NCI-H82 (cell line): ENCODE measurements at regions not wholly inside any gene's neighbourhood (a gene's known extent, or its start where the extent isn't known, plus 50 kb on each side); places are given as distances from the start of the nearest gene placed in this dataset.
A peak's percentile ranks its signal among the peaks of the same experiment; 100 is the strongest.

Source experiments
- DNase-seq: peaks from one replicate; lab custom pipeline; 2025; lab: John Stamatoyannopoulos, UW

DNA sequence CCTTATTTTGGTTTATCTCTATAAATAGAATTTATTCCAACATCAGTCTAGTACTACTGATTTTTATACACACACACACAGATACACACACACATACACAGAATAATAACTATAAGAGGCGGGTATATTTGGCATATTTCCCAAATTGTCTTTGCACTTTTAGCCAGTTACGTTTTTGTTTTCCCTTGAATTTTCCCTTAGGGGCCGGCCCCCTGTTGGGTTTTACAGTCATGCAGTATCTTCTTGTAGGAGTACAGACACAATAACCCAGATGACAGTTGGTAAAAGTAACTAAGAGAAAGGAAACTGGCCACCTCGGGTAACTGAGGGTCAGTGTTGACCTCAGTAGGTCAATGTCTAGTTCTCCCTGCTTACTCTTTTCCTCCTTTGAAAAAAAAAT is 50.9 kb downstream of the DISP1 start:
- DNase-seq = no peak

DNA sequence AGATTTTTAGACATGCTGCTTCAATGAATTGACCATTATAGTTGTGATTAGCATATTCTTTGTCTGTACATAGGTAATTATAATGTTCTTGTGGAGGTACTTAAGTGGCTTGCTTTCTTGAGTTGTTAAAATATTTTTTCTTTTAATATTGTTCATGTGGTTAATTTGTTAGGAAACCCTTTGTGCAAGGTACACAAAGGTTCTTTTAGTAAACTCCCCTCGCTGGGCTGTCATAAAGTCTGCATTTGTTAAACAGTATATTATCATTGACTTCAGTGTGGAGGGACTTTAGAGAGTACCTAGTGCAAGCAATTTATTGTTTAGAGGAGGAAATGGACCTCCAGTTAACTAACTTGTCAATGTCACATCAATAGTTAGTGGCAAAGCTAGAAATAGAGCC is 52.5 kb downstream of the DISP1 start:
- no peak for DNase-seq

DNA sequence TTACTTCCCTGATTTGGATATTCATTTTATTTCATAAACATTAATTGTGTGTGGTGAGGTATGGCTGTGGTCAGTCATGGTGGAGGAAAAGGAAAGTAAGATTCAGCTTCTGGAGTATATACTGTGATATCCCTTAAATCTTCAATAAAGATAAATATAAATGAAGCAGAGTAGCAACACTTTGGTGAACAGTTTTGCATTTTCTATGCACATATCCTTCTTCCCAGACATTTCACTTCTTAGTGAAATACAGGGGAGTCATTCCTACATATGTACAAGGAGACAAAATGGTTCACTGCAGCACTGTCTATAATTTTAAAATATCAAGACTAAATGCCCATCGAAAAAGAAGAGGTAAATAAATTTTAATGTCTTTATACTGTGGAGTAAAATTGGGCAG is 61.3 kb downstream of the DISP1 start:
- DNase-seq = no peak

DNA sequence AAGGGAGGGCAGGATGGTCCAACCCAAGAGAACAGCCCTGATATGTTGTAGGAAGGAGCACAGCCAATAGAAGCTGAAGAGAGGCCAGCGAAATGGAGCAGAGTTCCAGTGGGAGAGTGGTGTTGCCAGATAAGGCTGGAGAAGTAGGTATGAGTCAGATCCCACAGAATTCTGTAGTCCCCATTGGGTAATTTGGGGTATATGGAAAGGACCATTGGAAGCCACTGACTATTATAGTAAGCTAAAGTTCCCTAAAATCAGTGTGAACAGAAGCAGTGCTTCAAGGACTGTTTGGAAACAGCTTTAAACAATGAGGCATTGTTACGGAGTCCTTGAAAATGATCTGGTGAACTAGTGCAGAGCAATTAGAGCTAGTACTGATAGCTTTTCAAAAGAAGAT is 63.0 kb downstream of the DISP1 start:
- DNase-seq = no peak

DNA sequence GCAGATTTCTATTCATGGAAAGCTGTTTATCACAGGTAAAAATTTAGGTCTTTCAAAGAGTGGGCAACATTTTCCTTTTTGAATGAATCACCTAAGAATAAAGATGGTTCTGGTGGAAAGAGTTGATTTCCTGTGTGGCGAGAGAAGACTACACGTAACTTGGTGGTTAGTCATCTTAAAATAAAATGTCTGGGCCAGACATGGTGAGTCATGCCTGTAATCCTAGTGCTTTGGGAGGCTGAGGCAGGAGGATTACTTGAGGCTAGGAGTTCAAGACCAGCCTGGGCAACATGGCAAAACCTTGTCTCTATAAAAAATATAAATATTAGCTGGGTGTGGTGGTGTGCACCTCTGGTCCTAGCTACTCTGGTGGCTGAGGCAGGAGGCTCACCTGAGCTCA is 65.7 kb downstream of the DISP1 start:
- no peak for DNase-seq

- peak; percentile 64 for DNase-seq
These were observed 71.5 kb downstream of the DISP1 start for GRCh38 chr1:222886194-222886854.

DNA sequence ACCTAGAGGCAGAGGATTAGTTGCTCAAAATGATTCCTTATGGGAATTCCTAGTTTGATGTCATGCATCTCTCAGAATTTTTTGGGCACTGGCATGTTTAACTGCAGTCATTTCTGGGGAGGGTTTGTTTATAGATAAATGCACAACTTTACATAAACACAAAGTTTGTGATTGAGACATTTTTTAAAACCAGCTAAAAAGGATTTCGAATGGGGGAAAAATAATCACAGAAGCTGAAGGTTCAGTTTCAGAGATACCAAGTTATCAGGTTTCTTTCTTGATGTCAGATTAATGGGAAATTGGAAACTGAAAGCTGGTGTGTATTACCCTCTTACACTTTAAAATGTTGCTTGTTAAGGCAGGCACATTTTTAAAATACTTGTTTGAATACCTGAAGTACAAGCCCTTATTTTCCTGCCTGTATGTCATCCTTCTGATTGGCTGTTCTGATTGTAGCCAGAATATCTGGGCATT is 72.1 kb downstream of the DISP1 start:
- DNase-seq = no peak

DNA sequence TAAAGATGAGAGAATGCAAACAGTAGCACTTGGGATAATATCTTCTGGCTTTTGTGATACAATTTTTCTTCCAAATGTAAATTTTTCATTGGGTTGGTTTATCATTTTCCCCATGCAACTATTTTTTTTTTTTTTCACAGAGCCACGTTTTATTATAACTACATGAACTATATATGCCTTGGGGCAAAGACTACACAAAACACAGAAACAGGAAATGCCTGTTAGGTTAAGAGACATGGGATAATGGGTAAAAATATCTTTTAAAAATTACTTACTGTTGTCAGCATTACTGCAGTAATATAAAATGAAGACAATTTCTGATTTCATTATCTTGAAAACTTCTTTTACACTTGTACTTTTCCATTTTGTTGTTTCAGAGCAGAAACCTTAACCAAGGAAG is 74.6 kb downstream of the DISP1 start:
- DNase-seq = no peak

DNA sequence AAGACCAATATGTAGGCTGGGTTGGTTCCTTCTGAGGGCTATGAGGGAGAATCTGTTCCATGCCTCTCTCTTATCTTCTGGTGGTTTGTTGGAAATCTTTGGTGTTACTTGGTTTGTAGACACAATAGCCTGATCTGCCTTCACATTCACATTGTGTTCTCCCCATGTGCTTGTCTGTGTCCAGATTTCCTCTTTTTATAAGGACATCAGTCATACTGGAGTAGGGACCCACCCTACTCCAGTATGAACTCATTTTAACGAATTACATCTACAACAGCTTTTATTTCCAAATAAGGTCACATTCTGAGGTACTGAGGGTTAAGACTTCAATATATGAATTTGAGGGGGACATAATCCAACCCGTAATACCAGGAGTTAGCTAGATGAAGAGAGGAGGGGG is 75.9 kb downstream of the DISP1 start:
- DNase-seq = no peak

- no peak for DNase-seq
These were observed 76.7 kb downstream of the DISP1 start for GRCh38 chr1:222891578-222891977.

DNA sequence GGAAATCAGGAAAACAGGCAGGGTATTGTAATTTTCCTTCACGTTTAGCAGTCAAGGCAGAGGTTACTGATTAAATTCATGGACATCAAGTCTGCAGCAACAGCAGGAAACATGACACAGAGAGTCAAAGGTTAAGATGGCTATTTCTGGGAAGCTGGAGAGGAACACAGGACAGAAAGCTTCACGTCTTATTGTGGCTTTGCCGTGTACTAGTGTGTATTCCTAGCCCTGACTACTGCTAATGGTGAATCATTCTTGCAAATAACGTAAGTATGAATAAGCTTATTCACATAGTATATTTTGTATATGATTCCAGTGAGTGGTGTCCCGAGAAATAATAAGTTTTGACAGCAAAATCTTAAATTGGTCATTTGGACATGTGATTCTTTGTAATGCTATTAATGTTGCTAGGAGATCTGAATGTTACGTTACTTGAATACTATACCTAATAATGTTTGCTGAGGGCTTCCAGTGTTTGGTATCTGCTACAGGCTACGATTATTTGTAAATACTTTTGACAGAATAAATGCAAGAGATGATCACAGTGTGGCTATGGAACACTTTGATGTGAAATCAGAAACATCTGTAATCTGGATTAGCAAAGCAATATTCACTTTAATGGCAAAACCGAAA is 77.4 kb downstream of the DISP1 start:
- DNase-seq = no peak

DNA sequence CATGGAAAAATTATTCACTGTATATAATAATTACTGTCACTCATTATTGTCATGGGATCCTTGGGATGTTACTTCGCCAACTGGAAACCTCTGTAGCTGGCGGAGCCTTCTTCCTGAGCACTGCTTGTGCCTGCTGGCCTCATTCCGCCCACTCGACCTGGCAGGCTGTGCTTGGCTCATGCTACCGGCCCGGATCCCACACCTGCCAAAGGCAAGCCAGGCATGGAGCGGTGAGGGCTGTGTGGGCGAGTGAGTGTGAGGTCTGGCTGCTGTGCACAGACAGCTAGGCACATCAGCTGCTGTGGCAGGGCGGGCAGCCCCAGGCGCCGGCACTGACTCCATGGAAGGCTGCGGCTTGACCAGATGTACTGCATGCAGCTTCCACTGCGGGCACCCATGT is 78.4 kb downstream of the DISP1 start:
- DNase-seq = no peak

- no peak for DNase-seq
These were observed 79.5 kb downstream of the DISP1 start for GRCh38 chr1:222894331-222894730.

- no peak for DNase-seq
These were observed 82.0 kb downstream of the DISP1 start for GRCh38 chr1:222896630-222897526.

- DNase-seq = no peak
These were observed 82.8 kb downstream of the DISP1 start for GRCh38 chr1:222897527-222898190.

- no peak for DNase-seq
These were observed 83.3 kb downstream of the DISP1 start for GRCh38 chr1:222898191-222898527.

DNA sequence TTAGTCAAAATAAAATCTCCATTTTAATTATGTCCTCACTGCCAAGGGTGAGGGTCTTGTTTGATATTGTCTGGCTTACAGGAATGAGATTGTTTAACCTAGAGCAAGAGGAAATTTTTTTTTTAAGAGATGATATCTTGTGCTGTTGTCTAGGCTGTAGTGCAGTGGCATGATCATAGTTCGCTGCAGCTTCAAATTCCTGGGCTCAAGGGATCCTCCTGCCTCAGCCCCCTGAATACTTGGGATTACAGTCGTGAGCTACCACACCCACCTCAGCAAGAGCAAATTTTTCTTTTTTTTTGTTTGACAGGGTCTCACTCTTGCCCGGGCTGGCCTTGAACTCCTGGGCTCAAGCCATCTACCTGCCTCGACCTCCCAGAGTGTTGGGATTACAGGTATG is 84.6 kb downstream of the DISP1 start:
- DNase-seq = no peak

DNA sequence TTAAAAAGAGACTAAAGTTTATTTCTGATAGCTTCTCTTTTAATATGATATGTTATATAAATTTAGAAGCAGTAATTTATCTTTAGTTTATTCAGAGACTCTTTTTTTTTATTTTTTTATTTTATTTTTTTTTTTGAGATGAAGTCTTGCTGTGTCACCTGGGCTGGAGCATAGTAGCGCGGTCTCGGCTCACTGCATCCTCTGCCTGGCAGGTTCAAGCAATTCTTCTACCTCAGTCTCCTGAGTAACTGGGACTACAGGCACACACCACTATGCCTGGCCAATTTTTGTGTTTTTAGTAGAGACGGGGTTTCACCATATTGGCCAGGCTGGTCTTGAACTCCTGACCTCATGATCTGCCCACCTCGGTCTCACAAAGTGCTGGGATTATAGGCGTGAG is 89.6 kb downstream of the DISP1 start:
- DNase-seq = no peak

- DNase-seq = no peak
These were observed 90.3 kb downstream of the DISP1 start for GRCh38 chr1:222905151-222905550.

- peak; percentile 21 for DNase-seq
These were observed 91.5 kb downstream of the DISP1 start for GRCh38 chr1:222906271-222906739.

DNA sequence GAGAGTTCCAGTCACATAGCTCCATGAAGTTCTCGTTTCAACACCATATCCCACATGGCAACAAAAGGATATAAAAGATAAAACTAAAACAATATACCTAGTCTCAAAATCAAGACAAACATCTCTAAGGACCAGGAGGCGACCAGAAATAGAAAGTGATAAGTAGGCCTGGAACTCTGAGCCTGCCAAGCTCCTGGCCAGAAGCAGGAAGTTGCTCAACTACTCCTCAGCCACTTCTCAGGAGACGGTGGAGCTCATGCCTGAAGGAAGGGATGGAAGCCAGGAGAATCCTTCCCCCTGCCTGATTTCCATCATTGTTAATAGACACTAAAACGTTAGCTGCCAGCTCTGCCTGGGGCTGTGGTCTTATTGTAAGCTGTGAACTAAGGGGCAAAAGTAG is 94.7 kb downstream of the DISP1 start:
- DNase-seq = no peak

DNA sequence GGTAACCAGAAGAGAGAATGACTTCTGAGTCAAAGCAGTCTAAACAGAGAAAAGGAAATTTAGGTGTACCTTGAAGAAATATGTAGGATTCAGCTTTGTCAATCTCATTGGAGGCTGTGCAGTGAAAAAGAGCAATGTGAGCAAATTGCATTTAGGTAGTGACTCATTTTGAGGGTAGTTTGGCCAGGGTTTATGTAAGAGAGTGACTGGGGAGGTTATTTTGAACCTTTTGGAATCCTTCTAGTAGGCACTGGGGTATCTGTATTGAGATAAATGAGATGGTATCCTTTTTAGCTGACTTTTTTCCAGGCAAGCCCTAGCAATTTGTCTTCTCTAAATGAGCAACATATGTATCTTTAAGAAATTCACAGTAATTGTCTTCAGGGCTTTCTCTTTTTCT is 95.9 kb downstream of the DISP1 start:
- no peak for DNase-seq
